ENCODE measurements at regions not wholly inside any gene's neighbourhood (a gene's known extent, or its start where the extent isn't known, plus 50 kb on each side); places are given as distances from the start of the nearest gene placed in this dataset.
"Not testable (repeated sequence)": the region's sequence is repeated elsewhere in the genome, so short reads cannot be mapped to it uniquely, and the experiment has no call there.

DNA sequence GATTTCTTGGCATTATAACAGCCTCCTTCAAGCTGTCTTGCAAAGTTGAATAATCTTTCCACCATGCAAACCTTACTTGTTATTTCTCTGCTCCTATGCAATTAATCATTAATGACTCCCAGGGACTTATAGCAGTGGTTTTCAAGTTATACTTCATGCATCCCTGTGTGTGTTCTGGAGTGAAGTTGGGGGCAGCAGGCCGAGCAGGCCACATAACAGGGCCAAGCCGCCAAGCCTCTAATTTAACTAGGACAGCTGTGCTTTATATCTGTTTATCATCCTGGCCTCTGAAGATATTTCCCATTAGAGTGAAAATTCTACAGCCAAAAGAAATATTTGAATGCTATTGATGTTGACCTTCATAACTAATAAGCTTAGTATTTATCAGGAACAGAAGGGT, 133.5 kb upstream of the PAK3 start:
- DNase-seq: no peak

DNA sequence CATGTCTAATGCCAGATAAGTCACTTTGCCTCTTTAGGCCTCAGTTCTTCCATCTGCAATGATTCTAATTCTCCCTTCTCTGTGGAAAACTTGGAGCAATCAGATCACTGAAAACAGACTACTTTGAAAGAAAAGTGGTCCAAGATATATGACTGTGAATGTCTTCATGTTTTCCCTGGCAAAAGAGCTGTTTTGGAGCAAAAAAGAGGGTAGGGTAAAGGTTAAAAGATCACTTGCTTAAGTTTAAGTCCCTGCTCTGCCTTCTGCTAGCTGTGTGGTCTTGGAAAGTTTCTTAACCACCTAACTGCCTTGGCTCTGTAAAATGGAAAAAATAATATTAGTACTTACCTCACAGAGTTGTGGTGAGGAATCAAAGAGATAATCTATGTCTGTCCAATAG, 140.3 kb upstream of the PAK3 start:
- no peak for DNase-seq

DNA sequence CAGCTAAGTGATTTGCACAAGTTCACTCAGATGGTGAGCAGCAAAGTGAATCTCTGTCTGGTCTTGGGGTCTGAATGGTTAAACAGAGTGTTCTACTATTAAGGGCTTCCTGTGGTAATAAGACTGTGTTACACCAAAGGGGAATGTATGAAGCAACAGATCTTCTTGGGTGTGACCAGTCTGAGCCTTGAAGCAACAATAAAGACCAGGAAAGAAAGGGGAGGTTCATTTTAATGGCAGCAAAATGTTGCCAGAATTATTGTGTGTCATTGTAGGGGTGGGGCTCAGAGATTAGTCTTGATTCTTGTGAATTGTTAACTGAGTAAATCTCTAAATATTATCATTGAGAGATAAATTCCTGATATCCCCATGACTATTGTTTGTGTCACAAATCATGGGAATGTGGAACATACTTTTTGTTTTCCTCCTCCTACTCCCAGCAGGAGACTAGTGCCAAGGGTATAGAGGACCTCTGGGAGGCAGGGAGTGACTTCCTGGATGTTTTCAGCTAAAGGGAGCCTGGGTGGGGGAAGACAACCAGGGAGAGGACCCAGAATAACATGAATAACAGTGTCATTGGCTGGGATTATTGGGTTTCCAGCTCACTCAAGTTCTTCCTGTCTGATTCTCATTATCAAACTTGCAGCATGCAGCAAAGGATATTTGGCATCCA, 141.4 kb upstream of the PAK3 start:
- no peak for DNase-seq

DNA sequence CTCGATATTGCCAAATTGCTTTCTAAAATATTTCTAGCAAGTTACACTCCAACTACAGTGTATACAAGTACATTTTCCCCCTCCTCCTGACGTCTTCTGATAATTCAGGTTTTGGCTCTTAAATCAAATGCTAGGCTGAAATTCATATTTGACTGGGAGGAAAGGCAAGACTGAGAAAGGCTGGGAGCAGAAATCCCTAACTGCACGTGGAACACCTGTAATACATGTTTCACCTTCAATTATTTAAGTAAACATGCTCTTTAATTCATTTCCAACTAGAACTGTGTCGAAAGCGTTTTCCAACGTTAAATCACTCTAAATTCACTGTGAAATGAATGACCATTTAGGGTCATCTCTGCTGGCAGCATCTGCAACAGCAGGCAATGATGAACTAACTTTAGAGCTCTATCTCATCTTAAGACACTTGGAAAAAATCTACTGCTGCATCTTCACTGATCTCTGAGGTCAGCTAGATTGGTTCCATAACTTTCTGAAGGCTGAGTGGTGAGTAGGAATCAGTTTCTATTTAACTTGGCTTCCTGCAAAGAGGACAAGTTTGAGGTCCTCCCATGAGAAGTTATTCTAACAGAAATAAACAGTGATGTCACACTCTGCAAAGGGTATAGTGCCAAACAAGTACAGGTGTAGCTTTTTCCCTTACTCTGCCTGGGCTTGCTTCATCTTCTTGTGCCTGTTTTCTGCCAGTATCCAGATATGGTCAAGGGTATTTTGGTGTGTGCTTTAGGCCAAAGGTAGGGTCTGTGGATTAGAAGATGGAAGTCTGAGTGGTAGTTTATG, 144.3 kb upstream of the PAK3 start:
- DNase-seq: no peak

- DNase-seq: peak; percentile 30
Observed at GRCh38 chrX:110944751-110945675, 149.4 kb upstream of the CHRDL1 start.

DNA sequence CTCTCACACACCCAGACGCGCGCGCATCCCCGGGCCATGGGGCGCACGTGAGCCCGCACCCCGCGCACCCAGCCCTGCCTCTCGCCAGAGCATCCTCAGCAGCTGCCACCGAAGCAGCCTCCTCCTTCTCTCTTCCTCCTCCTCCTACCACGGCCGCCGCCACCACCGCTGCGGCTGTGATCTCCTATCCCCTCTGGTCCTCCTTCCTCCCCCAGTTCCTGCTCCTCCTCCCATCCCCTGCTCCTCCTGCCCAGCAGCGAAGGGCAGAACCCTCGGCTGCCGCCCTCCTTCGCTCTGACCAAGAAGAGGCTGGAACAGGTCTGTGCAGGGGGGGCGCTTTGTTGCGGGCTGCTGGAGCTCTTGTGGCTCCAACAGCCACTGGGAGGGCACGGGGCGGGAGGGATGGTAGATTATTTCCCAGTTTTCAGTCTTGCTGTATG, 148.7 kb upstream of the CHRDL1 start:
- peak; percentile 30 for DNase-seq

- DNase-seq: no peak
Observed at GRCh38 chrX:110941906-110942305, 146.3 kb upstream of the CHRDL1 start.

- DNase-seq: no peak
Observed at GRCh38 chrX:110938977-110939732, 143.5 kb upstream of the CHRDL1 start.

DNA sequence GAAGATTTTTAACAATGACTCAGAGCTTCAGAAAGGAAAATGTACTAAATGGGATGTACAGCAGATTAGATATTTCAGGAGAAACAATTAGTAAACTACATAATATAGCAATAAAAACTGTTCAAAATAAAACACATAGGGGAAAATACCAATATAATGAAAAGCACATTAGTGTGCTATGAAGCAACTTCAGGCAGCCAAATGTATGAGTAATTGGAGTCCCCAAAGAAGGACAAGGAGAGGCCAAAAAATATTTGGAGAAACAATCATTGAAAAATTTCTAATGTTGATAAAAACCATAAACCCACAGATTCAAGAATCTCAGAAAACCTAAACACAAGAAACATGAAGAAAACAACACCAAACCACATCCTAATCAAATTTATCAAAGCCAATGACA, 129.3 kb upstream of the CHRDL1 start:
- DNase-seq: no peak

- no peak for DNase-seq
Observed at GRCh38 chrX:110920991-110921390, 125.4 kb upstream of the CHRDL1 start.

- no peak for DNase-seq
Observed at GRCh38 chrX:110915570-110915969, 120.0 kb upstream of the CHRDL1 start.

DNA sequence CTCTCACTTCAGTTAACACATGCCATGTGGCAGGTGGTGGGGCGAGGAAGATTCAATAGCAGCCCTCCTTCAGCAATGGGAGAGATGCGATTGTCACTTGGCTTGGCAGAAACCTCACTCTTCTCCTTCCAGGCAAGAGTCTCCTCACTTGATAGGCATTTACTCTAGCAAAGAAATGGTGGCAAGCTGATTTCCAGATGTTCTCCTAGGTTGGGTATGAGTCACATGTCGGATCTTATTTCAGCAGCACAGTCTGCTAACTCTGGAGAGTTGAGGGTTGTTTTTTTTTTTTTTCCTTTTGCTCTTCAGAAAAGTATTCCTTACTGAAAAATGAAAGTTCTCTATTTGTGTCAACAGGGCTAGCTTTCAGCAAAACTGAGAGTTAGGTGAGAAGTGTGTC, 119.5 kb upstream of the CHRDL1 start:
- DNase-seq: no peak

- DNase-seq: no peak
Observed at GRCh38 chrX:110914281-110914680, 118.7 kb upstream of the CHRDL1 start.

DNA sequence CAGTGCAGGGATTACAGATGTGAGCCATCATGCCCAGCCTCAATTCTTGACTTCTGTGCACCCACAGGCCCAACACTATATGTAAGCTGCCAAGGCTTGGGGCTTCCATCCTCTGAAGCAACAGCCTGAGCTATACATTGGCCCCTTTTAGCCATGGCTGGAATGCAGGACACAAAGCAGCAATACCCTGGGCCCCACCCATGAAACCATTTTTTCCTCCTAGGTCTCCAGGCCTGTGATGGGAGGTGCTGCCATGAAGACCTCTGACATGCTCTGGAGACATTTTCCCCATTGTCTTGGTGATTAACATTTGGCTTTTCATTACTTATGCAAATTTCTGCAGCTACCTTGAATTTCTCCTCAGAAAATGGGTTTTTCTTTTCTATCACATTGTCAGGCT, 109.1 kb upstream of the CHRDL1 start:
- not testable (repeated sequence) for DNase-seq

- DNase-seq: no peak
Observed at GRCh38 chrX:110881971-110882370, 86.4 kb upstream of the CHRDL1 start.

DNA sequence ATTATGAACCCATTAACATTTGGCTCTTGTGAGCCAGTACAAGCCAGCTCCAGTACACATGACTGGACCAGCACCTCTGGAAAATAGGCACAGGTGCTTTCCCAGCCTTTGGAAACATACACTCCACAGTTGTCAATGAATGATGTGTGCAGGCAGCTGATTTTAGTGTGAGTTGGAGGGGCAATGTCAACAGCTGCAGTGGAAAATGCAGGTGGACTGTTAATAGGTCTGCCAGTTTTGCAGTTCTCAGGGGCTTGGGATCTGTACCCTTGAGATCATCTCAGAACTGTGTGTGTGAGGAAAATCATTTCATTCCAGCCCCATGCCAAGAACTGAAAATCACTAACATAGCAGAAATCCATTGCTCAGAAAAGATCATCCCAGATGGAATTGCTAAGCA, 81.7 kb upstream of the CHRDL1 start:
- DNase-seq: no peak

DNA sequence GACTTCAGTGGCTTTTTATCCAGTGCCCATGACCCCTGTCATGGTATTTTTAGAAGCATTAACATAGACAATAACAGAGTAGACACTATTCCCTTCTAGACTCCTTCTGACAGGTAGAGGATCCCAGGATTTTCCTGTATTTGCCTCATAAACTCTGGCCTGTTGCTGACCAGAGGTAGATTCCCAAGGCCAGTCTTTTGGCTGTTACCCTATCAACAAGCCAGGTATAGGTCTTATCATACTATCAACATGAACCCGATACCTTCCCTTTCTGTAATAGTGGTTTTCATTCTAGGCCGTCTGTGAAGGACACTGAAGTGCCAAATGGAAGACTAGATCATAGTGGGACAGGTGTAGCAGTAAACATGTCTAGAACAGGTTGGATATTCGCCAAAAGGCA, 76.2 kb upstream of the CHRDL1 start:
- no peak for DNase-seq

GRCh38 chrX:110866421-110866820, 70.8 kb upstream of the CHRDL1 start:
- DNase-seq: no peak

DNA sequence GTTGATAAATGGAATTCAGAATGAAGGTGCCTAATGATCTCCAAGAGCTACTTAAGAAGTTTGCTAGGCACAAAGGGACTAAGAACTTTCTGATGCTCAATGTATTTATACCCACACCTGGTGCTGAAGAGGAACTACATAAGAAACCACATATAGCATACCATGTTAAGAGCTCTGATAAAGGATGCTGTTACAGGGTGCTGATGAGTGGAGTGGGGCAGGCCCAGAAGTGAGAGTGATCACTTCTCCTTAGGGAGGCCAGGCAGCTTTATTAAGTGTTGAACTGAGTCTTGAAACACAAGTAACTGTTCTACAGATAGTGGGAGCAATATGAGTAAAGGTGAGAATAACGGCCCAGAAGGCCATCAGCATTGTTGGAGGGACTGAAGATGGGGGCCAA, 68.3 kb upstream of the CHRDL1 start:
- DNase-seq: no peak

- no peak for DNase-seq
Observed at GRCh38 chrX:110858565-110858964, 62.9 kb upstream of the CHRDL1 start.

- DNase-seq: peak; percentile 20
Observed at GRCh38 chrX:110853610-110854009, 58.0 kb upstream of the CHRDL1 start.

DNA sequence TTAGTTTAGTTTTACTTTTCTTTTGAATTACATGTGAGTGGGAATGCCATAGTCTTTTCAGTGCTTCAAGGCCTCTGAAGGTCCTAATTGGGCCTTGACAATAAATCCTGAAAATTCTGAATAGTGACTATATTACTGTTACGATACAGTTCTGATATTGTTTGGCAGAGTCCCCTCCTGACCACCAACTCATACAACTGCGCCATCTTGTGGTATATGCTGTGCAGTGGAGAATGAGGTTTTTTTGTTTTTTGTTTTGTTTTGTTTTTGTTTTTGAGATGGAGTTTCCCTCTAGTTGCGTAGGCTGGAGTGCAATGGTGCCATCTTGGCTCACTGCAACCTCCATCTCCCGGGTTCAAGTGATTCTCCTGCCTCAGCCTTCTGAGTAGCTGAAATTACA, 56.6 kb upstream of the CHRDL1 start:
- peak; percentile 3 for DNase-seq

GRCh38 chrX:110851780-110852179, 56.2 kb upstream of the CHRDL1 start:
- DNase-seq: no peak
